ENCODE measurements at regions not wholly inside any gene's neighbourhood (a gene's known extent, or its start where the extent isn't known, plus 50 kb on each side); places are given as distances from the start of the nearest gene placed in this dataset.

GRCh38 chr18:6547476-6547875, 132.8 kb upstream of the L3MBTL4 start:
- no peak overlapping the region for H2AFZ ChIP-seq (ENCODE audit: low read depth, low read length)
- H2BK15ac ChIP-seq (ENCODE audit: low read depth, poor library complexity, severe bottlenecking) = no peak overlapping the region
- no peaks in the 10 kb centered on the region for H3K9me3 ChIP-seq (ENCODE audit: control insufficient read depth, low read length)
- H3K18ac ChIP-seq (ENCODE audit: low read depth in 1 of 2, low read length in 2 of 2) = no peak overlapping the region
- no peak overlapping the region for H4K8ac ChIP-seq (ENCODE audit: low read length)
- no peak overlapping the region for H4K91ac ChIP-seq (ENCODE audit: low read length)
- no peak overlapping the region for H3K4me2 ChIP-seq (ENCODE audit: low read length, poor library complexity, severe bottlenecking)
- no peak overlapping the region for H2BK12ac ChIP-seq (ENCODE audit: low read length in 2 of 2)
- H3K79me1 ChIP-seq (replicated peaks; ENCODE audit: low read length, poor library complexity, severe bottlenecking) = no peaks in the 10 kb centered on the region
- H3K23ac ChIP-seq (ENCODE audit: low read length in 2 of 2) = no peak overlapping the region
- H3K4ac ChIP-seq (ENCODE audit: low read depth in 1 of 2, low read length in 2 of 2) = no peak overlapping the region
- H3K14ac ChIP-seq (ENCODE audit: low read length in 2 of 2) = no peak overlapping the region
- DNase-seq = no peak
- no peaks in the 10 kb centered on the region for H3K36me3 ChIP-seq (ENCODE audit: control insufficient read depth in 1 of 2, insufficient read depth in 2 of 2, low read depth in 1 of 2, low read length in 2 of 2)
- 80% methylated on average over 1 of the region's 1 CpG for WGBS
- H3K27ac ChIP-seq (ENCODE audit: low read length, poor library complexity, severe bottlenecking) = no peak overlapping the region
- H3K4me1 ChIP-seq (ENCODE audit: control insufficient read depth, insufficient read depth, low read depth, low read length) = no peaks in the 10 kb centered on the region
- H2BK120ac ChIP-seq (ENCODE audit: low read depth, low read length) = no peak overlapping the region
- H3K4me3 ChIP-seq (ENCODE audit: insufficient read depth in 1 of 2, low read depth in 1 of 2, low read length in 2 of 2) = no peak overlapping the region
- H3K27me3 ChIP-seq (ENCODE audit: control insufficient read depth in 1 of 2, insufficient read depth in 1 of 2, low read length in 2 of 2) = peaks cover 0 to 1% of the 10 kb centered on the region in 2 experiments
- no peak overlapping the region for H3K9ac ChIP-seq (ENCODE audit: low read length)
- H2AK5ac ChIP-seq (ENCODE audit: low read length, severe bottlenecking) = no peak overlapping the region
- H2BK5ac ChIP-seq (ENCODE audit: low read depth, low read length, poor library complexity, severe bottlenecking) = no peak overlapping the region

- H3K9me3 ChIP-seq (ENCODE audit: control insufficient read depth, low read length) = no peaks in the 10 kb centered on the region
- DNase-seq = no peak
- H2BK15ac ChIP-seq (ENCODE audit: low read depth, poor library complexity, severe bottlenecking) = no peak overlapping the region
- H2AFZ ChIP-seq (ENCODE audit: low read depth, low read length) = no peak overlapping the region
- no peak overlapping the region for H3K4me2 ChIP-seq (ENCODE audit: low read length, poor library complexity, severe bottlenecking)
- no peak overlapping the region for H3K4me3 ChIP-seq (ENCODE audit: insufficient read depth in 1 of 2, low read depth in 1 of 2, low read length in 2 of 2)
- H3K27me3 ChIP-seq (ENCODE audit: control insufficient read depth in 1 of 2, insufficient read depth in 1 of 2, low read length in 2 of 2) = peaks cover 0 to 10% of the 10 kb centered on the region in 2 experiments
- H3K36me3 ChIP-seq (ENCODE audit: control insufficient read depth in 1 of 2, insufficient read depth in 2 of 2, low read depth in 1 of 2, low read length in 2 of 2) = no peaks in the 10 kb centered on the region
- H4K8ac ChIP-seq (ENCODE audit: low read length) = no peak overlapping the region
- H4K91ac ChIP-seq (ENCODE audit: low read length) = no peak overlapping the region
- no peak overlapping the region for H3K4ac ChIP-seq (ENCODE audit: low read depth in 1 of 2, low read length in 2 of 2)
- no peaks in the 10 kb centered on the region for H3K79me1 ChIP-seq (replicated peaks; ENCODE audit: low read length, poor library complexity, severe bottlenecking)
- H2BK120ac ChIP-seq (ENCODE audit: low read depth, low read length) = no peak overlapping the region
- no peak overlapping the region for H3K14ac ChIP-seq (ENCODE audit: low read length in 2 of 2)
- H3K9ac ChIP-seq (ENCODE audit: low read length) = no peak overlapping the region
- H3K23ac ChIP-seq (ENCODE audit: low read length in 2 of 2) = no peak overlapping the region
- no peak overlapping the region for H3K18ac ChIP-seq (ENCODE audit: low read depth in 1 of 2, low read length in 2 of 2)
- H2BK5ac ChIP-seq (ENCODE audit: low read depth, low read length, poor library complexity, severe bottlenecking) = no peak overlapping the region
- H3K27ac ChIP-seq (ENCODE audit: low read length, poor library complexity, severe bottlenecking) = no peak overlapping the region
- no CpG with 5 or more reads among the region's 3 CpGs for WGBS
- H3K4me1 ChIP-seq (ENCODE audit: control insufficient read depth, insufficient read depth, low read depth, low read length) = no peaks in the 10 kb centered on the region
- no peak overlapping the region for H2AK5ac ChIP-seq (ENCODE audit: low read length, severe bottlenecking)
- no peak overlapping the region for H2BK12ac ChIP-seq (ENCODE audit: low read length in 2 of 2)
These were observed 138.7 kb upstream of the L3MBTL4 start for GRCh38 chr18:6553234-6553900.

- Histone ChIP-seq H4K8ac (ENCODE audit: low read length) (no peak overlapping the region), H3K27ac (ENCODE audit: low read length, poor library complexity, severe bottlenecking) (no peak overlapping the region), H3K27me3 (ENCODE audit: control insufficient read depth in 1 of 2, insufficient read depth in 1 of 2, low read length in 2 of 2) (peaks cover 0 to 10% of the 10 kb centered on the region in 2 experiments), H2AFZ (ENCODE audit: low read depth, low read length) (no peak overlapping the region), H3K18ac (ENCODE audit: low read depth in 1 of 2, low read length in 2 of 2) (no peak overlapping the region), H3K36me3 (ENCODE audit: control insufficient read depth in 1 of 2, insufficient read depth in 2 of 2, low read depth in 1 of 2, low read length in 2 of 2) (no peaks in the 10 kb centered on the region), H3K4ac (ENCODE audit: low read depth in 1 of 2, low read length in 2 of 2) (no peak overlapping the region), H2BK5ac (ENCODE audit: low read depth, low read length, poor library complexity, severe bottlenecking) (no peak overlapping the region), H3K9ac (ENCODE audit: low read length) (no peak overlapping the region), H2BK15ac (ENCODE audit: low read depth, poor library complexity, severe bottlenecking) (no peak overlapping the region), H2AK5ac (ENCODE audit: low read length, severe bottlenecking) (no peak overlapping the region), H2BK120ac (ENCODE audit: low read depth, low read length) (peak overlapping the region; percentile 5), H3K23ac (ENCODE audit: low read length in 2 of 2) (no peak overlapping the region), H3K4me2 (ENCODE audit: low read length, poor library complexity, severe bottlenecking) (no peak overlapping the region), H3K4me1 (ENCODE audit: control insufficient read depth, insufficient read depth, low read depth, low read length) (peaks cover 1% of the 10 kb centered on the region), H3K79me1 (replicated peaks; ENCODE audit: low read length, poor library complexity, severe bottlenecking) (no peaks in the 10 kb centered on the region), H3K14ac (ENCODE audit: low read length in 2 of 2) (no peak overlapping the region), H3K9me3 (ENCODE audit: control insufficient read depth, low read length) (no peaks in the 10 kb centered on the region), H2BK12ac (ENCODE audit: low read length in 2 of 2) (no peak overlapping the region), H4K91ac (ENCODE audit: low read length) (peak overlapping the region; percentile 15), H3K4me3 (ENCODE audit: insufficient read depth in 1 of 2, low read depth in 1 of 2, low read length in 2 of 2) (no peak overlapping the region)
- peak; percentile 23 for DNase-seq
- 24% methylated on average over 18 of the region's 18 CpGs for WGBS
These were observed 142.5 kb upstream of the L3MBTL4 start for GRCh38 chr18:6557057-6557769.

- Histone ChIP-seq H3K14ac (ENCODE audit: low read length in 2 of 2) (no peak overlapping the region), H3K4me3 (ENCODE audit: insufficient read depth in 1 of 2, low read depth in 1 of 2, low read length in 2 of 2) (no peak overlapping the region), H3K9me3 (ENCODE audit: control insufficient read depth, low read length) (no peaks in the 10 kb centered on the region), H3K4me2 (ENCODE audit: low read length, poor library complexity, severe bottlenecking) (no peak overlapping the region), H2BK120ac (ENCODE audit: low read depth, low read length) (no peak overlapping the region), H3K4ac (ENCODE audit: low read depth in 1 of 2, low read length in 2 of 2) (no peak overlapping the region), H3K9ac (ENCODE audit: low read length) (peak overlapping the region; percentile 15), H4K8ac (ENCODE audit: low read length) (no peak overlapping the region), H2AFZ (ENCODE audit: low read depth, low read length) (no peak overlapping the region), H3K79me1 (replicated peaks; ENCODE audit: low read length, poor library complexity, severe bottlenecking) (no peaks in the 10 kb centered on the region), H3K18ac (ENCODE audit: low read depth in 1 of 2, low read length in 2 of 2) (no peak overlapping the region), H3K27ac (ENCODE audit: low read length, poor library complexity, severe bottlenecking) (no peak overlapping the region), H4K91ac (ENCODE audit: low read length) (no peak overlapping the region), H3K23ac (ENCODE audit: low read length in 2 of 2) (no peak overlapping the region), H3K4me1 (ENCODE audit: control insufficient read depth, insufficient read depth, low read depth, low read length) (peaks cover 1% of the 10 kb centered on the region), H2BK5ac (ENCODE audit: low read depth, low read length, poor library complexity, severe bottlenecking) (no peak overlapping the region), H2AK5ac (ENCODE audit: low read length, severe bottlenecking) (no peak overlapping the region), H2BK12ac (ENCODE audit: low read length in 2 of 2) (no peak overlapping the region), H3K36me3 (ENCODE audit: control insufficient read depth in 1 of 2, insufficient read depth in 2 of 2, low read depth in 1 of 2, low read length in 2 of 2) (no peaks in the 10 kb centered on the region), H3K27me3 (ENCODE audit: control insufficient read depth in 1 of 2, insufficient read depth in 1 of 2, low read length in 2 of 2) (peaks cover 0 to 10% of the 10 kb centered on the region in 2 experiments), H2BK15ac (ENCODE audit: low read depth, poor library complexity, severe bottlenecking) (no peak overlapping the region)
- 79% methylated on average over 8 of the region's 8 CpGs for WGBS
- DNase-seq = no peak
These were observed 143.1 kb upstream of the L3MBTL4 start for GRCh38 chr18:6557770-6558248.

Data from mesenchymal stem cell (in vitro differentiated cells and primary cell).